ENCODE measurements at regions not wholly inside any gene's neighbourhood (a gene's known extent, or its start where the extent isn't known, plus 50 kb on each side); places are given as distances from the start of the nearest gene placed in this dataset.

- no peak for TF ChIP-seq POLR2AphosphoS5 (IDR thresholded peaks at IDR 0.05)
- TF ChIP-seq CTCF (IDR thresholded peaks at IDR 0.05), result no peak
- TF ChIP-seq POLR2A (IDR thresholded peaks at IDR 0.05), result no peak
- TF ChIP-seq EP300 (IDR thresholded peaks at IDR 0.05; ENCODE audit: low read depth), result no peak
These were observed 116.8 kb upstream of the JCAD start for GRCh38 chr10:30176182-30176581.

All from transverse colon (tissue), 4 donors.